ENCODE measurements at regions not wholly inside any gene's neighbourhood (a gene's known extent, or its start where the extent isn't known, plus 50 kb on each side); places are given as distances from the start of the nearest gene placed in this dataset.

GRCh38 chr4:66885501-66886165, 659.7 kb downstream of the CENPC start:
- Histone ChIP-seq H3K4me1 (ENCODE audit: insufficient read depth, low read length, poor library complexity, severe bottlenecking) (no peaks in the 10 kb centered on the region), H3K27me3 (ENCODE audit: insufficient read depth, low read length, poor library complexity, severe bottlenecking) (no peaks in the 10 kb centered on the region), H2AFZ (ENCODE audit: low read length) (no peak overlapping the region), H3K4me2 (ENCODE audit: low read depth, low read length, poor library complexity, severe bottlenecking) (no peak overlapping the region), H3K9ac (ENCODE audit: low read depth, low read length, poor library complexity, severe bottlenecking) (no peak overlapping the region), H3F3A (ENCODE audit: low read depth) (no peaks in the 10 kb centered on the region), H3K79me2 (ENCODE audit: insufficient read depth, low read length) (no peaks in the 10 kb centered on the region), H3K4me3 (ENCODE audit: low read length, poor library complexity, severe bottlenecking) (no peak overlapping the region), H3K9me2 (replicated peaks; ENCODE audit: low read depth, low read length) (no peaks in the 10 kb centered on the region), H3K36me3 (ENCODE audit: insufficient read depth, low read length) (no peaks in the 10 kb centered on the region), H4K20me1 (ENCODE audit: insufficient read depth, low read length, poor library complexity, severe bottlenecking) (no peaks in the 10 kb centered on the region), H3K9me3 (ENCODE audit: insufficient read depth, low read depth, low read length) (no peaks in the 10 kb centered on the region)
- TF ChIP-seq CTCF (conservative IDR thresholded peaks at IDR 0.05; ENCODE audit: low read length): no peak
- no peak for TF ChIP-seq EZH2phosphoT487 (IDR thresholded peaks at IDR 0.05; ENCODE audit: borderline replicate concordance)

- no peak for TF ChIP-seq CTCF (conservative IDR thresholded peaks at IDR 0.05; ENCODE audit: low read length)
- TF ChIP-seq EZH2phosphoT487 (IDR thresholded peaks at IDR 0.05; ENCODE audit: borderline replicate concordance): no peak
- H3K4me2 ChIP-seq (ENCODE audit: low read depth, low read length, poor library complexity, severe bottlenecking): no peak overlapping the region
- no peak overlapping the region for H3K9ac ChIP-seq (ENCODE audit: low read depth, low read length, poor library complexity, severe bottlenecking)
- H3K9me2 ChIP-seq (replicated peaks; ENCODE audit: low read depth, low read length): no peaks in the 10 kb centered on the region
- no peaks in the 10 kb centered on the region for H4K20me1 ChIP-seq (ENCODE audit: insufficient read depth, low read length, poor library complexity, severe bottlenecking)
- H3K79me2 ChIP-seq (ENCODE audit: insufficient read depth, low read length): no peaks in the 10 kb centered on the region
- H2AFZ ChIP-seq (ENCODE audit: low read length): no peak overlapping the region
- no peaks in the 10 kb centered on the region for H3K27me3 ChIP-seq (ENCODE audit: insufficient read depth, low read length, poor library complexity, severe bottlenecking)
- H3K4me3 ChIP-seq (ENCODE audit: low read length, poor library complexity, severe bottlenecking): no peak overlapping the region
- H3F3A ChIP-seq (ENCODE audit: low read depth): no peaks in the 10 kb centered on the region
- H3K9me3 ChIP-seq (ENCODE audit: insufficient read depth, low read depth, low read length): no peaks in the 10 kb centered on the region
- no peaks in the 10 kb centered on the region for H3K36me3 ChIP-seq (ENCODE audit: insufficient read depth, low read length)
- no peaks in the 10 kb centered on the region for H3K4me1 ChIP-seq (ENCODE audit: insufficient read depth, low read length, poor library complexity, severe bottlenecking)
Observed at GRCh38 chr4:66876946-66877345, 668.4 kb downstream of the CENPC start.

- Histone ChIP-seq H3F3A (ENCODE audit: low read depth) (no peaks in the 10 kb centered on the region), H3K79me2 (ENCODE audit: insufficient read depth, low read length) (no peaks in the 10 kb centered on the region), H4K20me1 (ENCODE audit: insufficient read depth, low read length, poor library complexity, severe bottlenecking) (no peaks in the 10 kb centered on the region), H2AFZ (ENCODE audit: low read length) (no peak overlapping the region), H3K4me1 (ENCODE audit: insufficient read depth, low read length, poor library complexity, severe bottlenecking) (no peaks in the 10 kb centered on the region), H3K4me3 (ENCODE audit: low read length, poor library complexity, severe bottlenecking) (no peak overlapping the region), H3K9me3 (ENCODE audit: insufficient read depth, low read depth, low read length) (no peaks in the 10 kb centered on the region), H3K4me2 (ENCODE audit: low read depth, low read length, poor library complexity, severe bottlenecking) (no peak overlapping the region), H3K36me3 (ENCODE audit: insufficient read depth, low read length) (no peaks in the 10 kb centered on the region), H3K9me2 (replicated peaks; ENCODE audit: low read depth, low read length) (no peaks in the 10 kb centered on the region), H3K27me3 (ENCODE audit: insufficient read depth, low read length, poor library complexity, severe bottlenecking) (no peaks in the 10 kb centered on the region), H3K9ac (ENCODE audit: low read depth, low read length, poor library complexity, severe bottlenecking) (no peak overlapping the region)
- TF ChIP-seq EZH2phosphoT487 (IDR thresholded peaks at IDR 0.05; ENCODE audit: borderline replicate concordance) (no peak), CTCF (conservative IDR thresholded peaks at IDR 0.05; ENCODE audit: low read length) (no peak)
Observed at GRCh38 chr4:66872661-66873060, 672.6 kb downstream of the CENPC start.
